ENCODE measurements at regions not wholly inside any gene's neighbourhood (a gene's known extent, or its start where the extent isn't known, plus 50 kb on each side); places are given as distances from the start of the nearest gene placed in this dataset.

DNA sequence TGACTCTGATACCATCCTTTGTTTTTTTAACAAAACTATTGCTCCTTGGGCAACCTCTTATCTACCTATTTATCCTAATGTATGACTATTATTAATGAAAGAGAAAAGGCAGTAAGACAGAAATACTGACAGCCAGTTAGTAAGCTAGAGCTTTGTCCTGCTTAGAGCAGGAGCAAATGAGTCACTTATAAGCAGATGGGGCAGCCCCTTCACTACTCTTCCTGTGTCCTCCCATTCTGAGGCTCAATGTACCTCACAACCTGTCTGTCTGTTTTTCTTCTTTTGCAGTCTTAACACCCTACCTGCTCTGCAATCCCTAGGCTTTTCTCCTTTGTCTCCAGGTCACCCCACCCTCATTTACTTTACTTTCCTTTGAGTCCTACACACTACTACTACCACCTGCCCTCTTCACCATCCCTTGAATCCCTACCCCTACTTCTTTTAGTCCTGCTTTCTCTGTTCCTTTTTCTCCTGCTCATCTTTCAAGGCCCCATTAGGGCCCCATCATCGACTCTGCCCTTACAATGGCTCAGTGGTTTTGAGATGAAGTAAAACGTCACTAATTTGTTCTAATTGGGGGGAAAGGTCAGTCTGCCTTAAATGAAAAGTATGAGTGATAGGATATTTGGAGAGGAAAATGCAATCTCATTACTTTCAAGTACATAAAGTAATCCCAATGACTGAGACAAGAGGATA, 294.3 kb downstream of the GUCY2F start:
- Histone ChIP-seq H3K36me3 (ENCODE audit: control insufficient read depth in 2 of 4, insufficient read depth in 4 of 4, low read length in 3 of 4) (no peaks in the 10 kb centered on the region), H4K20me1 (replicated peaks in 1 of 2; ENCODE audit: control insufficient read depth in 1 of 2, insufficient read depth in 2 of 2, low read length in 2 of 2) (no peaks in the 10 kb centered on the region), H3K4me1 (replicated peaks in 1 of 4; ENCODE audit: control insufficient read depth in 3 of 4, insufficient read depth in 4 of 4, low read length in 3 of 4) (peaks cover 0 to 6% (median 0%) of the 10 kb centered on the region in 4 experiments; a peak in 2 of 7 replicates), H3K4me2 (ENCODE audit: insufficient read depth in 1 of 2, low read depth in 2 of 2, low read length in 2 of 2) (no peak overlapping the region), H2AK5ac (ENCODE audit: low read depth, low read length) (no peak overlapping the region), H3K27me3 (replicated peaks in 1 of 4; ENCODE audit: control insufficient read depth in 3 of 4, extremely low read depth in 1 of 4, insufficient read depth in 3 of 4, low read length in 3 of 4) (no peaks in the 10 kb centered on the region), H3K18ac (ENCODE audit: extremely low read depth, low read length) (no peak overlapping the region), H2AFZ (ENCODE audit: low read length) (no peak overlapping the region), H2BK120ac (replicated peaks; ENCODE audit: low read depth, low read length) (no peak overlapping the region), H3K4ac (replicated peaks; ENCODE audit: insufficient read length, low read depth, low read length) (no peak overlapping the region), H3K9ac (replicated peaks in 1 of 4; ENCODE audit: extremely low read depth in 1 of 4, low read depth in 3 of 4, low read length in 3 of 4) (no peak overlapping the region), H3K14ac (ENCODE audit: insufficient read length) (no peak overlapping the region), H3K56ac (replicated peaks; ENCODE audit: insufficient read length, low read depth, low read length) (no peak overlapping the region), H3K4me3 (ENCODE audit: extremely low read depth in 1 of 4, insufficient read depth in 2 of 4, low read depth in 3 of 4, low read length in 4 of 4) (no peak overlapping the region), H4K91ac (replicated peaks; ENCODE audit: insufficient read length, low read length) (no peak overlapping the region), H4K5ac (ENCODE audit: insufficient read length, low read depth, low read length) (no peak overlapping the region), H2BK15ac (ENCODE audit: low read length) (no peak overlapping the region), H3K23ac (ENCODE audit: insufficient read length) (no peak overlapping the region), H2BK5ac (ENCODE audit: low read depth, low read length) (no peak overlapping the region), H3K79me2 (ENCODE audit: control insufficient read depth in 1 of 2, insufficient read depth in 2 of 2, low read length in 2 of 2) (no peaks in the 10 kb centered on the region), H3K9me3 (ENCODE audit: insufficient read depth in 2 of 2, low read depth in 1 of 2, low read length in 1 of 2) (no peaks in the 10 kb centered on the region), H2BK20ac (ENCODE audit: low read length) (no peak overlapping the region), H2BK12ac (ENCODE audit: low read depth, low read length) (0 out of 2 replicates have a peak overlapping the region, but pooled peaks have one; percentile 27), H4K8ac (ENCODE audit: extremely low read depth, insufficient read depth, low read length) (no peak overlapping the region), H3K23me2 (ENCODE audit: low read depth, low read length) (no peaks in the 10 kb centered on the region; the same call in 1 of the 2 replicates), H3K79me1 (ENCODE audit: low read depth, low read length) (no peaks in the 10 kb centered on the region), H3K27ac (ENCODE audit: low read depth, low read length) (no peak overlapping the region)
- WGBS, 2 experiments (ENCODE audit: extremely low coverage in 1 of 2, insufficient coverage in 1 of 2, insufficient read length in 1 of 2, insufficient replicate concordance in 2 of 2, low coverage in 1 of 2, low lambda C conversion rate in 2 of 2, missing lambda C conversion rate in 1 of 2), result 85% methylated on average over 2 of the region's 2 CpGs; no CpG with 5 or more reads in 1 of the 2 experiments
- DNase-seq (ENCODE audit: low read depth in 1 of 2, low spot score in 2 of 2) (no peak), FAIRE-seq (no peak)
- ChIA-PET CTCF (ENCODE audit: partially characterized antibody) (no interaction called here), POLR2A (ENCODE audit: partially characterized antibody) (no interaction called here)
- TF ChIP-seq TAF1 (IDR thresholded peaks at IDR 0.05; ENCODE audit: low read depth, low read length) (no peak), RBBP5 (IDR thresholded peaks at IDR 0.05; ENCODE audit: borderline replicate concordance, low read depth, low read length) (no peak), ASH2L (IDR thresholded peaks at IDR 0.05; ENCODE audit: low read length) (no peak), CBX8 (IDR thresholded peaks at IDR 0.05; ENCODE audit: borderline replicate concordance, low read depth, low read length) (no peak), ATF2 (IDR thresholded peaks at IDR 0.05; ENCODE audit: low read length) (no peak), BACH1 (IDR thresholded peaks at IDR 0.05; ENCODE audit: low read length) (no peak), KDM5A (IDR thresholded peaks at IDR 0.05; ENCODE audit: low read length) (no peak), SRF (IDR thresholded peaks at IDR 0.05; ENCODE audit: low read depth, low read length) (no peak), EZH2 (IDR thresholded peaks at IDR 0.05; ENCODE audit: low read depth, low read length, severe bottlenecking) (no peak), CTBP2 (IDR thresholded peaks at IDR 0.05; ENCODE audit: borderline replicate concordance, insufficient read depth, insufficient read length, low read length) (no peak), SP4 (IDR thresholded peaks at IDR 0.05; ENCODE audit: low read length) (no peak), PHF8 (conservative IDR thresholded peaks at IDR 0.05; ENCODE audit: low read depth, low read length) (no peak)
